NCI-H226 (cell line): ENCODE measurements at regions not wholly inside any gene's neighbourhood (a gene's known extent, or its start where the extent isn't known, plus 50 kb on each side); places are given as distances from the start of the nearest gene placed in this dataset.

ENCODE experiments used
- DNase-seq: peaks from one replicate; pipeline ENCODE4 v3.0.0-alpha.2; 2015

- DNase-seq, result no peak
Observed at GRCh38 chr6:48200869-48201390, 89.9 kb upstream of the PTCHD4 start.

- no peak for DNase-seq
Observed at GRCh38 chr6:48199499-48199898, 88.5 kb upstream of the PTCHD4 start.

- DNase-seq, result no peak
Observed at GRCh38 chr6:48197941-48198340, 86.9 kb upstream of the PTCHD4 start.

DNA sequence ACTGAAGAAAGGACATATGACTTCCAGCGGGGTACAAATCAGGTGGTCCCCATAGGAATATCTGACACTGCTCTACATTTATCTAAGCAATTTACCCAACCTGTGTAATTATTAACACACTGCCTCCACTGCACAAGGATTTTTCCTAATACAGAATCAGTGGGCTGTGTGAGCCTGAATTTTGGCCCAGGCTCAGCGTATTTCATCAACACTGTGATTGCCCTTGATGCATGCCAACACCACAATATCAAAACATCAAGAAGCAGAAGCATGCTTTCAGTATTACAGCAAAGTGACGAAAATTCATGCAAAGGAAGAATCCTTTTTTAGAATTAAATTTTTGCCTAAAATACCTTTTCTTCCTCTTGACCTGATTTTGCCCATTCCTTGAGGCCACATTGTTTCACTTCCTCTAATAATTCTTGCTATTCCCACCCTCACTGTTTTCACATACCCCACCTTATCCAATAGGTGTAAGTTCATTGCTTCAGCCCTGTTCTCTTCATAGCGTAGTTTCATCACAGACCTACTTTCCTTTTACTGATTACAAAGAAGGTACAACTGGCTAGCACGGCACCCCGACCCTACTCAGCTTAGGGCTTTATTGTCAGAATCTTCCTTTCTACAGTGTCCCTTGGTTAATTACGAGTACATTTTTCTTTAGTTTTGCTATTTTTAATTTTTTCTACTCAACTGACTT lies 83.7 kb upstream of the PTCHD4 start:
- DNase-seq, result no peak

DNA sequence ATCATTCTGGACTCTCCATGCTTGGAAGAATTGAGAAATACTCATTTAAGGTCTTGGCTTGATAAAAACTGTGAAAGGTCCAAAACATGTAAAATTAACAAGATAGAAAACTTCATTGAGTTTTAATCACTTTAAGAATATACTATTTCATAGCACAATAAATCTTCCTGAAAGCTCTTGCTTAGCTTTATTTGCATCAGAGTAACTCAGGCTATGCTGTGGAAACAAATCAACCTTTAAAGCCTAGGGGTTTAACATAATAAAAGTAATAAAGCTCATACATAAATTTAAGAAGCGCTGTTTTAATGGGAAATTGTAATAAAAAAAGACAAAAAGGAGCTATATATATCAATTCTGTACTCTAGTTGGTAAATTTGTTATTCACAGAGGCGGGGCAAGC lies 77.2 kb upstream of the PTCHD4 start:
- DNase-seq, result no peak

- DNase-seq, result no peak
Observed at GRCh38 chr6:48186746-48187145, 75.7 kb upstream of the PTCHD4 start.

GRCh38 chr6:48184648-48185047 lies 73.7 kb upstream of the PTCHD4 start:
- no peak for DNase-seq

DNA sequence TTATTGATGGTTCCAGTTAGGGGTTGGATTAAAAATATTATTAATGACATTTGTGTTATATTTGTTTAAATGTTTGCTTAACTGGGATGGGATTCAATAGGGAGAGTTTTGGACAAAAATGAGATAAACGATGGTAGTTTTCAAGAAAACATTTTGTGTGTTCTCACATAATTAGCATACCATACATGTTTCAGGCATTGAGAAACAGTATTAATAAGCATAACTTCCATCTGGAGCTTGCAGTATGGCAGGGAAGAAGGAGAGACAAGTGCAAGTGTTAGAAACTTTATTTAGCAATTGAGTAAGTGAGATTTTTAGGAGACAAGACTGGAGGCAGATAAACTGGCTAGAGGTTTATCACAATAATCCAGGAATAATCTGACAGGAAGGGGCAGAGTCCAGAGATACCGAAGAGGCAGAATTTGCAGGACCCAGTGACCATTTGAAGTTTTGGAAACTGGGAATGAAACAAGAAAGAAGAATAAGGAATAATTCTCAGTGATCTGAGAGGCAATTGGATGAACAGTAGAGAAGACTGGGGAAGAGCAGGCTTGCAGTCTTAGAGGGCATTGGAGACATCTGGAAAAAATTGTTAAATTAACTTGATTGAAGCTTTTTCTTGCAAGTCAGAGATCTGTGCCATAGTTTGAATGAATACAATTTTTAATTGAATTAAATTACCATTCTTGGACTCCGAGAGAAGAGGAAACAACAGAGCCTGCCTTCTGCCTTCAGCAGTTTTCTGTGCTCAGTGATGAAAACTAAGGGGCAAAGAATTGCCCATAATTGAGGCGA lies 73.0 kb upstream of the PTCHD4 start:
- no peak for DNase-seq

DNA sequence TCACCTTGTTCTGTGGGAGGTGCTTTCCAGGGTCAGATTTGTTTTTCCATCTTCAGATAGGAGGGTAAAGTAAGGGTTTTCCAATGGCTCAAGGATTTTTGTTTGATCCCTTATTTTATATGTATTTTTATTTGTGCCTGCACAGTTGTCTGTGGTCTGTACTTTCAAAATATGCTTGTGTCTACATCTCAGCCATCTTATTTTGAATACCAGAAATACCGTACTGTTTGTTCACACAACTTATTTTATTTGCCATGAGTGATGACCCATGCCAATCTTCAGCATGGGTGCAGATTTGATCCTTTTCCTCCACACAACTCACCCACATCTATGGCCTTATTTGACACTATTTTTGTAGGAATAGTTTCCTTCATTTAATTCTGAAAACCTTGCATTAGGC lies 72.2 kb upstream of the PTCHD4 start:
- no peak for DNase-seq

GRCh38 chr6:48178700-48179099 lies 67.7 kb upstream of the PTCHD4 start:
- no peak for DNase-seq

GRCh38 chr6:48177786-48178185 lies 66.8 kb upstream of the PTCHD4 start:
- DNase-seq, result no peak

DNA sequence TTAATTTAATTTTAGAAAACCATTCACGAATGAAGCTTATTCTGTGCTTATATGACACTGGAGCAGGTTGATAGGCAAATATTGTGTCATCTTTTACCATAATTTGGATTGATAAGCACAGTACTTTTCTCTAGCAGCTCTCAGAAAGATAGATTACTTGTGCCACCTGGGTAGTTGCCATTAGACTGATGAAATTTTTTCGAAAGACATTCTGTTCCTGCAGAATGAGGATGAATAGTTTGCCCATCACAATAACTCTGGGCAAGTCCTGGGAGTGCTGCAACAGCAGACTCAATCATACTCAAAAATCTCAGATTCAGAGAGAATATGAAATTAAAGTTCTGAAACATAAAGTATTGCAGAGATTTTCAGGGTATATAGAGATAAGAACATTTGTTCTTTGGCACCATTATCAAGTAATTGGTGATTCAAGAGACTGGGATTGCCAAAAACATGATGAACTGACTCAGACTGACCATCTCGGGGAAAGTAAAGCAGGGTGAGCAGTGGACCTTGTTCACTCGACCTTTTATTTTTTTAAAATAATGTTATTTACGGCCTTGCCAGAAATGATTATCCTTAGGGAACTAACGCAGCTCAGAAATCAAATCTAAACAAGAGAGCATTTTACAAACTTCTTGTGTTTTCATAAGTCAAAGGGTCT lies 65.8 kb upstream of the PTCHD4 start:
- DNase-seq, result no peak

DNA sequence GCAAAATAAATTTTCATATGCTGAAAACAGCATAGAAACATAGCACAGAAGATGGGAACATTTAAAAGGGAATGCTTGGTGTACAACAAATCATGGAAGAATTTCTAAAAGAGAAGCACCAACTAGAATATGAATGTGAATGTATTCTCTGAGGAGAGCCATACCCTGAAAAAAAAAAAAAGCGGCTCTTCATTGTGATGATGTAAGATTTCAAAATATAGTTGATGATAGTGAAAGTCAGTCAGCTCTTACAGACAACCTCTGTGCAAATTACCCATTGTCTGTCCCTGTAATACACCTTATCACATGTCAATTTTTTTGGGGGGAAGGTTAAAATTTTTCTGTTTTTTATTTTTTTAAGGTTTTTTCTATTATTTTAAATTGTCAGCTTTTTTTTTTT lies 58.6 kb upstream of the PTCHD4 start:
- no peak for DNase-seq
